ENCODE measurements at regions not wholly inside any gene's neighbourhood (a gene's known extent, or its start where the extent isn't known, plus 50 kb on each side); places are given as distances from the start of the nearest gene placed in this dataset.

GRCh38 chr5:2544003-2544402 is 207.5 kb downstream of the IRX2 start:
- Histone ChIP-seq H3K36me3 (ENCODE audit: control insufficient read depth, insufficient read depth, low read length) (no peaks in the 10 kb centered on the region), H3K4me3 (ENCODE audit: low read depth, low read length) (no peak overlapping the region), H3K27me3 (ENCODE audit: control insufficient read depth, insufficient read depth, low read length) (no peaks in the 10 kb centered on the region)
- POLR2A ChIA-PET, result no interaction called here
- TF ChIP-seq CTCF (IDR thresholded peaks at IDR 0.05; ENCODE audit: insufficient read depth, low read depth, low read length), result no peak
- CTCF ChIA-PET, result no interaction called here
- DNase-seq (ENCODE audit: low read depth), result no peak

GRCh38 chr5:2542821-2543220 is 208.7 kb downstream of the IRX2 start:
- H3K27me3 ChIP-seq (ENCODE audit: control insufficient read depth, insufficient read depth, low read length), result no peaks in the 10 kb centered on the region
- POLR2A ChIA-PET, result no interaction called here
- CTCF ChIA-PET, result no interaction called here
- TF ChIP-seq CTCF (IDR thresholded peaks at IDR 0.05; ENCODE audit: insufficient read depth, low read depth, low read length), result no peak
- H3K36me3 ChIP-seq (ENCODE audit: control insufficient read depth, insufficient read depth, low read length), result no peaks in the 10 kb centered on the region
- DNase-seq (ENCODE audit: low read depth), result no peak
- no peak overlapping the region for H3K4me3 ChIP-seq (ENCODE audit: low read depth, low read length)

GRCh38 chr5:2542026-2542425 is 209.5 kb downstream of the IRX2 start:
- TF ChIP-seq CTCF (IDR thresholded peaks at IDR 0.05; ENCODE audit: insufficient read depth, low read depth, low read length), result no peak
- POLR2A ChIA-PET, result no interaction called here
- no peak overlapping the region for H3K4me3 ChIP-seq (ENCODE audit: low read depth, low read length)
- H3K36me3 ChIP-seq (ENCODE audit: control insufficient read depth, insufficient read depth, low read length), result no peaks in the 10 kb centered on the region
- CTCF ChIA-PET, result no interaction called here
- no peaks in the 10 kb centered on the region for H3K27me3 ChIP-seq (ENCODE audit: control insufficient read depth, insufficient read depth, low read length)
- no peak for DNase-seq (ENCODE audit: low read depth)

GRCh38 chr5:2538169-2538568 is 213.3 kb downstream of the IRX2 start:
- Histone ChIP-seq H3K36me3 (ENCODE audit: control insufficient read depth, insufficient read depth, low read length) (no peaks in the 10 kb centered on the region), H3K4me3 (ENCODE audit: low read depth, low read length) (no peak overlapping the region), H3K27me3 (ENCODE audit: control insufficient read depth, insufficient read depth, low read length) (no peaks in the 10 kb centered on the region)
- CTCF ChIA-PET, result no interaction called here
- DNase-seq (ENCODE audit: low read depth), result no peak
- POLR2A ChIA-PET, result no interaction called here
- no peak for TF ChIP-seq CTCF (IDR thresholded peaks at IDR 0.05; ENCODE audit: insufficient read depth, low read depth, low read length)

GRCh38 chr5:2537378-2538145 is 213.9 kb downstream of the IRX2 start:
- H3K4me3 ChIP-seq (ENCODE audit: low read depth, low read length), result no peak overlapping the region
- H3K36me3 ChIP-seq (ENCODE audit: control insufficient read depth, insufficient read depth, low read length), result no peaks in the 10 kb centered on the region
- POLR2A ChIA-PET, result no interaction called here
- H3K27me3 ChIP-seq (ENCODE audit: control insufficient read depth, insufficient read depth, low read length), result no peaks in the 10 kb centered on the region
- TF ChIP-seq CTCF (IDR thresholded peaks at IDR 0.05; ENCODE audit: insufficient read depth, low read depth, low read length), result no peak
- no peak for DNase-seq (ENCODE audit: low read depth)
- CTCF ChIA-PET, result no interaction called here

Measured in BJ (cell line).